GM12878 (cell line): ENCODE measurements at regions not wholly inside any gene's neighbourhood (a gene's known extent, or its start where the extent isn't known, plus 50 kb on each side); places are given as distances from the start of the nearest gene placed in this dataset.

Source experiments
- ATAC-seq: fragments of 200-7000 bp; cut with Tn5 transposase; 3 replicates; pipeline ENCODE4 v1.9.1; 2020; ENCODE audit warnings: mild to moderate bottlenecking, moderate library complexity
- BruUV-seq: library from RNA; stranded (reverse); fragments of 400-500 nt; replicated peaks from 2 replicates; lab custom pipeline; 2021; lab: Mats Ljungman, UMichigan
- CTCF ChIA-PET: fragments of 300-600 bp; sonication (Branson Sonifier 250); formaldehyde crosslinking; extraction: SDS; loops from one replicate; lab custom pipeline; 2021; ENCODE audit warnings: inconsistent platforms; lab: Yijun Ruan, JAX
- POLR2A ChIA-PET: fragments of 350-600 bp; formaldehyde crosslinking; extraction: SDS; loops from one replicate; lab custom pipeline; 2021; ENCODE audit warnings: inconsistent platforms; lab: Charles Lee
- RAD21 ChIA-PET: fragments of 300-600 bp; sonication (Branson Sonifier 250); formaldehyde crosslinking; loops from one replicate; lab custom pipeline; 2023; ENCODE audit warnings: antibody characterized with exemption; ENCODE audit not compliant: unreplicated experiment; lab: Charles Lee
- SMC1A ChIA-PET: fragments of 300-600 bp; sonication (Branson Sonifier 250); formaldehyde crosslinking; loops from one replicate; lab custom pipeline; 2023; ENCODE audit not compliant: unreplicated experiment, uncharacterized antibody; lab: Charles Lee
- DNase-seq: peaks from one replicate; pipeline ENCODE4 v3.0.0-alpha.2; 2011; ENCODE audit warnings: low read depth, low spot score
- FAIRE-seq: peaks from 3 replicates; lab custom pipeline; 2011; peaks lifted over from hg19 to GRCh38; lab: Jason Lieb, UNC
- H2AFZ ChIP-seq: 2 replicates; pipeline ENCODE4 v1.6.0; 2011; ENCODE audit warnings: low read depth, low read length, control low read depth; ENCODE audit not compliant: control insufficient read depth
- H3K27ac ChIP-seq: 2 replicates; pipeline ENCODE4 v1.5.1; 2011; ENCODE audit warnings: control low read depth; ENCODE audit not compliant: control insufficient read depth, insufficient read depth
- H3K27me3 ChIP-seq, 2 experiments: replicated peaks in 1 of 2; 2 replicates each; pipeline versions ENCODE4 v1.6.0 to v1.6.1; 2011; ENCODE audit warnings: low read length in 1 of 2; ENCODE audit not compliant: control insufficient read depth in 2 of 2, insufficient read depth in 2 of 2
- H3K36me3 ChIP-seq, 2 experiments: 2 replicates each; pipeline ENCODE4 v1.5.1; 2011; ENCODE audit warnings: low read length in 1 of 2; ENCODE audit not compliant: control insufficient read depth in 2 of 2, insufficient read depth in 2 of 2
- H3K4me1 ChIP-seq: 2 replicates; pipeline ENCODE4 v1.6.1; 2011; ENCODE audit warnings: mild to moderate bottlenecking, low read length, moderate library complexity, mixed read lengths; ENCODE audit not compliant: control insufficient read depth, insufficient read depth
- H3K4me2 ChIP-seq: 2 replicates; pipeline ENCODE4 v1.6.0; 2011; ENCODE audit warnings: control low read depth; ENCODE audit not compliant: control insufficient read depth, insufficient read depth
- H3K4me3 ChIP-seq: fragments of 200-600 bp; sonication (generic); 2 replicates; pipeline ENCODE4 v1.5.1; 2016
- H3K79me2 ChIP-seq: 2 replicates; pipeline ENCODE4 v1.6.0; 2011; ENCODE audit warnings: low read length; ENCODE audit not compliant: control insufficient read depth, insufficient read depth
- H3K9ac ChIP-seq: 2 replicates; pipeline ENCODE4 v1.8.0; 2011; ENCODE audit warnings: low read length, control low read depth, mixed read lengths; ENCODE audit not compliant: control insufficient read depth, insufficient read depth
- H3K9me3 ChIP-seq: replicated peaks from 3 replicates; pipeline ENCODE4 v1.5.1; 2011; ENCODE audit warnings: mild to moderate bottlenecking, low read length; ENCODE audit not compliant: control insufficient read depth, insufficient read depth
- H4K20me1 ChIP-seq: 2 replicates; pipeline ENCODE4 v1.6.0; 2011; ENCODE audit not compliant: control insufficient read depth, insufficient read depth
- EGR1 ChIP-seq, 2 experiments: IDR thresholded peaks; 1 replicate in 1 of 2; 2 replicates in 1 of 2; pipeline ENCODE4 v1.6.1; 2011 to 2012; ENCODE audit warnings: low read depth in 2 of 2, low read length in 2 of 2, borderline replicate concordance in 1 of 2, mild to moderate bottlenecking in 1 of 2, moderate library complexity in 1 of 2
- IRF5 ChIP-seq: fragments of 450-650 bp; IDR thresholded peaks from 2 replicates; pipeline ENCODE4 v1.6.1; 2017; ENCODE audit warnings: borderline replicate concordance
- MLLT1 ChIP-seq: fragments of 450-650 bp; IDR thresholded peaks from 2 replicates; pipeline ENCODE4 v1.6.1; 2016; ENCODE audit warnings: mild to moderate bottlenecking
- NFYA ChIP-seq: IDR thresholded peaks from 2 replicates; pipeline ENCODE4 v1.6.1; 2011; ENCODE audit warnings: low read depth, mild to moderate bottlenecking, low read length, improper control_type of control experiment, borderline replicate concordance
- NFYB ChIP-seq: IDR thresholded peaks from 2 replicates; pipeline ENCODE4 v1.6.1; 2011; ENCODE audit warnings: low read depth, mild to moderate bottlenecking, low read length, improper control_type of control experiment, moderate library complexity; ENCODE audit not compliant: insufficient read depth
- PKNOX1 ChIP-seq: fragments of 450-650 bp; IDR thresholded peaks from 2 replicates; pipeline ENCODE4 v1.6.1; 2016; ENCODE audit warnings: mild to moderate bottlenecking
- POLR2AphosphoS5 ChIP-seq: IDR thresholded peaks from 2 replicates; pipeline ENCODE4 v1.6.1; 2011; ENCODE audit warnings: mild to moderate bottlenecking, low read length, inconsistent platforms
- ZSCAN29 ChIP-seq: fragments of 450-650 bp; IDR thresholded peaks from 2 replicates; pipeline ENCODE4 v1.6.1; 2017; ENCODE audit warnings: mild to moderate bottlenecking, moderate library complexity
- WGBS: methylation state at CpG from one replicate; pipeline ENCODE4 v1.1.6; 2016; ENCODE audit warnings: low lambda C conversion rate; ENCODE audit not compliant: insufficient replicate concordance, insufficient coverage; ENCODE audit errors: missing lambda C conversion rate; 5-methylcytosine and 5-hydroxymethylcytosine counted together
- in situ Hi-C: fragments of 300-500 bp; cut with MboI; formaldehyde crosslinking; loops from 9 replicates; pipeline ENCODE4 v1.14.3; 2018; ENCODE audit warnings: mixed read lengths
- intact Hi-C: fragments of 100-400 bp; cut with micrococcal nuclease; formaldehyde crosslinking; loops from one replicate; pipeline ENCODE4 v1.14.2; 2022; ENCODE audit not compliant: unreplicated experiment
- TF ChIP-seq, protein P1 (sequence below): IDR thresholded peaks from 2 replicates; pipeline ENCODE4 v1.6.1; 2012; ENCODE audit warnings: mild to moderate bottlenecking, low read depth, low read length
- TF ChIP-seq, protein P2 (sequence below): fragments of 450-650 bp; IDR thresholded peaks from 2 replicates; pipeline ENCODE4 v1.6.1; 2017; ENCODE audit warnings: mild to moderate bottlenecking, moderate library complexity

DNA sequence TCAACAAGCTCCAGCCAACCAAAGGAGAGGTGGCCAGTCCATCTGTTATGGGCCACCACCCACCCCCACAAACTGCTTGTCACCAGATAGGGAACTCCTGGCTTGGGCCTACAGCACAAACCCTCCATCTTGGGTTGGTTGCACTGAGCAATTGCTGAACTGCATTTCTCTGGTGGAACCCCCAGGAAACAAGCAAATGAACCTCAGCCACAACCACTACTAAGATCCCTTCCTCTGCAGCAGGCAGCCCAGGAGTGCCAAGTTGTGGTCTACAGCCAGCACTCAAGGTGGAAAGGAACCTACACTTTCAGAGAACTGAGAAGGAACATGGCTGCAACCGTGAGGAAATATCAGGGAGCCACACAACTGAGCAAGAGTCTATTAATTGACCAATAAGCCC, 171.6 kb downstream of the TMEM200A start (continued):
- TF ChIP-seq, protein P1, sequence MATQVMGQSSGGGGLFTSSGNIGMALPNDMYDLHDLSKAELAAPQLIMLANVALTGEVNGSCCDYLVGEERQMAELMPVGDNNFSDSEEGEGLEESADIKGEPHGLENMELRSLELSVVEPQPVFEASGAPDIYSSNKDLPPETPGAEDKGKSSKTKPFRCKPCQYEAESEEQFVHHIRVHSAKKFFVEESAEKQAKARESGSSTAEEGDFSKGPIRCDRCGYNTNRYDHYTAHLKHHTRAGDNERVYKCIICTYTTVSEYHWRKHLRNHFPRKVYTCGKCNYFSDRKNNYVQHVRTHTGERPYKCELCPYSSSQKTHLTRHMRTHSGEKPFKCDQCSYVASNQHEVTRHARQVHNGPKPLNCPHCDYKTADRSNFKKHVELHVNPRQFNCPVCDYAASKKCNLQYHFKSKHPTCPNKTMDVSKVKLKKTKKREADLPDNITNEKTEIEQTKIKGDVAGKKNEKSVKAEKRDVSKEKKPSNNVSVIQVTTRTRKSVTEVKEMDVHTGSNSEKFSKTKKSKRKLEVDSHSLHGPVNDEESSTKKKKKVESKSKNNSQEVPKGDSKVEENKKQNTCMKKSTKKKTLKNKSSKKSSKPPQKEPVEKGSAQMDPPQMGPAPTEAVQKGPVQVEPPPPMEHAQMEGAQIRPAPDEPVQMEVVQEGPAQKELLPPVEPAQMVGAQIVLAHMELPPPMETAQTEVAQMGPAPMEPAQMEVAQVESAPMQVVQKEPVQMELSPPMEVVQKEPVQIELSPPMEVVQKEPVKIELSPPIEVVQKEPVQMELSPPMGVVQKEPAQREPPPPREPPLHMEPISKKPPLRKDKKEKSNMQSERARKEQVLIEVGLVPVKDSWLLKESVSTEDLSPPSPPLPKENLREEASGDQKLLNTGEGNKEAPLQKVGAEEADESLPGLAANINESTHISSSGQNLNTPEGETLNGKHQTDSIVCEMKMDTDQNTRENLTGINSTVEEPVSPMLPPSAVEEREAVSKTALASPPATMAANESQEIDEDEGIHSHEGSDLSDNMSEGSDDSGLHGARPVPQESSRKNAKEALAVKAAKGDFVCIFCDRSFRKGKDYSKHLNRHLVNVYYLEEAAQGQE, result no peak
- TF ChIP-seq EGR1 (IDR thresholded peaks at IDR 0.05; ENCODE audit: borderline replicate concordance in 1 of 2, low read depth in 2 of 2, low read length in 2 of 2) (no peak), NFYB (no peak), IRF5 (no peak), POLR2AphosphoS5 (no peak)

DNA sequence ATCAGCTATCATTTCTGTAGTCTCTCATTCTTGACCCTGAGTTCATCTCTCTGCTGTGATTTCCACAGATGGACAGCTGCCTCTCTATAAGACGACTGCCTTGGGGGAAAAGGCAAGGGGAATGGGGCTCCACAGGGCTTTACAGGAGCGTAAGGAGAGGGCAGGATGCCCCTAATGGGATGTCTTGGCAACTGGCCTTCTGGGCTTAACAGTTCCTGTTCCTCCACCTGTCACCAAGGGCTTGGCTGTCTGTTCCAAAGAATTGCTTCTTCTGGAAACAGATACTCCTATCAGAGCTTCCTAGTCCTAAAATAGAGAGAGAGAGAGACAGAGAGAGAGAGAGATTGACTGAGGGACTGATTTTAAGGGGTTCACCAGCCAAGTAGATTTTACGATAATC, 181.9 kb downstream of the TMEM200A start:
- in situ Hi-C loops, result no loop called here
- no peak for DNase-seq
- Histone ChIP-seq H3K9ac (no peak overlapping the region), H3K36me3 (no peaks in the 10 kb centered on the region), H3K27me3 (no peaks in the 10 kb centered on the region), H3K4me2 (no peak overlapping the region), H3K4me1 (no peaks in the 10 kb centered on the region), H3K9me3 (no peaks in the 10 kb centered on the region), H3K27ac (no peak overlapping the region), H4K20me1 (no peaks in the 10 kb centered on the region), H2AFZ (no peak overlapping the region), H3K79me2 (no peaks in the 10 kb centered on the region), H3K4me3 (no peak overlapping the region)
- POLR2A ChIA-PET, result interaction anchor here (1.0 to 2.7 kb wide), 2 partner anchors 9 to 14 kb away, joined by 3 to 8 read pairs; no protein-coding TSS in a partner anchor
- FAIRE-seq, result no peak
- CTCF ChIA-PET, result interaction anchor here (0.8 to 1.7 kb wide), 5 partner anchors 9 to 155 kb away, joined by 3 to 4 read pairs (median 4); no protein-coding TSS in a partner anchor
- 33% methylated on average over 3 of the region's 3 CpGs for WGBS
- BruUV-seq, result no TSS peak
- intact Hi-C loops, result no loop called here
- SMC1A ChIA-PET, result interaction anchor here (0.7 to 1.7 kb wide), 6 partner anchors 10 to 153 kb away, joined by 3 to 9 read pairs (median 4); no protein-coding TSS in a partner anchor
- RAD21 ChIA-PET, result interaction anchor here (0.5 to 1.3 kb wide), 5 partner anchors 8 to 925 kb away, joined by 3 to 6 read pairs (median 4); no protein-coding TSS in a partner anchor
- ATAC-seq, result no peak
- TF ChIP-seq, protein P2, sequence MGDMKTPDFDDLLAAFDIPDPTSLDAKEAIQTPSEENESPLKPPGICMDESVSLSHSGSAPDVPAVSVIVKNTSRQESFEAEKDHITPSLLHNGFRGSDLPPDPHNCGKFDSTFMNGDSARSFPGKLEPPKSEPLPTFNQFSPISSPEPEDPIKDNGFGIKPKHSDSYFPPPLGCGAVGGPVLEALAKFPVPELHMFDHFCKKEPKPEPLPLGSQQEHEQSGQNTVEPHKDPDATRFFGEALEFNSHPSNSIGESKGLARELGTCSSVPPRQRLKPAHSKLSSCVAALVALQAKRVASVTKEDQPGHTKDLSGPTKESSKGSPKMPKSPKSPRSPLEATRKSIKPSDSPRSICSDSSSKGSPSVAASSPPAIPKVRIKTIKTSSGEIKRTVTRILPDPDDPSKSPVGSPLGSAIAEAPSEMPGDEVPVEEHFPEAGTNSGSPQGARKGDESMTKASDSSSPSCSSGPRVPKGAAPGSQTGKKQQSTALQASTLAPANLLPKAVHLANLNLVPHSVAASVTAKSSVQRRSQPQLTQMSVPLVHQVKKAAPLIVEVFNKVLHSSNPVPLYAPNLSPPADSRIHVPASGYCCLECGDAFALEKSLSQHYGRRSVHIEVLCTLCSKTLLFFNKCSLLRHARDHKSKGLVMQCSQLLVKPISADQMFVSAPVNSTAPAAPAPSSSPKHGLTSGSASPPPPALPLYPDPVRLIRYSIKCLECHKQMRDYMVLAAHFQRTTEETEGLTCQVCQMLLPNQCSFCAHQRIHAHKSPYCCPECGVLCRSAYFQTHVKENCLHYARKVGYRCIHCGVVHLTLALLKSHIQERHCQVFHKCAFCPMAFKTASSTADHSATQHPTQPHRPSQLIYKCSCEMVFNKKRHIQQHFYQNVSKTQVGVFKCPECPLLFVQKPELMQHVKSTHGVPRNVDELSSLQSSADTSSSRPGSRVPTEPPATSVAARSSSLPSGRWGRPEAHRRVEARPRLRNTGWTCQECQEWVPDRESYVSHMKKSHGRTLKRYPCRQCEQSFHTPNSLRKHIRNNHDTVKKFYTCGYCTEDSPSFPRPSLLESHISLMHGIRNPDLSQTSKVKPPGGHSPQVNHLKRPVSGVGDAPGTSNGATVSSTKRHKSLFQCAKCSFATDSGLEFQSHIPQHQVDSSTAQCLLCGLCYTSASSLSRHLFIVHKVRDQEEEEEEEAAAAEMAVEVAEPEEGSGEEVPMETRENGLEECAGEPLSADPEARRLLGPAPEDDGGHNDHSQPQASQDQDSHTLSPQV, result no peak
- TF ChIP-seq ZSCAN29 (no peak), NFYA (no peak), PKNOX1 (no peak), MLLT1 (no peak)
